ENCODE measurements at regions not wholly inside any gene's neighbourhood (a gene's known extent, or its start where the extent isn't known, plus 50 kb on each side); places are given as distances from the start of the nearest gene placed in this dataset.

- Histone ChIP-seq H2AFZ (ENCODE audit: low read depth, low read length) (no peak overlapping the region), H3K4me3 (ENCODE audit: insufficient read depth, low read depth, low read length) (no peak overlapping the region), H3K4me1 (ENCODE audit: insufficient read depth, low read length) (peaks cover 8% of the 10 kb centered on the region), H4K20me1 (ENCODE audit: insufficient read depth, low read length) (no peaks in the 10 kb centered on the region), H3K27ac (ENCODE audit: low read depth, low read length) (no peak overlapping the region), H3K79me2 (ENCODE audit: insufficient read depth, low read length) (no peaks in the 10 kb centered on the region), H3K4me2 (ENCODE audit: low read length) (no peak overlapping the region), H3K27me3 (ENCODE audit: insufficient read depth, low read length) (no peaks in the 10 kb centered on the region), H3K9ac (ENCODE audit: low read length) (no peak overlapping the region), H3K9me3 (ENCODE audit: insufficient read depth, low read depth, low read length) (no peaks in the 10 kb centered on the region), H3K36me3 (ENCODE audit: insufficient read depth, low read length) (no peaks in the 10 kb centered on the region)
- peaks cover 6% of the 10 kb centered on the region for H3K9me3 Mint-ChIP-seq (ENCODE audit: unreplicated experiment)
- no peak overlapping the region for H3K4me3 Mint-ChIP-seq (ENCODE audit: unreplicated experiment)
- FAIRE-seq = no peak
- peaks cover 17% of the 10 kb centered on the region for H3K27me3 Mint-ChIP-seq (ENCODE audit: low read depth, unreplicated experiment)
- no peak overlapping the region for H3K27ac Mint-ChIP-seq (ENCODE audit: unreplicated experiment)
- no peak for DNase-seq (ENCODE audit: low read depth)
- peaks cover 6% of the 10 kb centered on the region for H3K4me1 Mint-ChIP-seq (ENCODE audit: low read depth, unreplicated experiment)
- TF ChIP-seq CTCF (IDR thresholded peaks at IDR 0.05; ENCODE audit: insufficient read depth, low read depth, low read length) = no peak
- TF ChIP-seq EZH2 (IDR thresholded peaks at IDR 0.05; ENCODE audit: insufficient read depth, low read length) = no peak
- H3K36me3 Mint-ChIP-seq (ENCODE audit: low read depth, unreplicated experiment) = no peaks in the 10 kb centered on the region
Measured at GRCh38 chr14:99042381-99043266, 229.4 kb downstream of the BCL11B start.

- Mint-ChIP-seq H3K27me3 (ENCODE audit: low read depth, unreplicated experiment) (peaks cover 17% of the 10 kb centered on the region), H3K4me3 (ENCODE audit: unreplicated experiment) (no peak overlapping the region)
- FAIRE-seq = no peak
Measured at GRCh38 chr14:99043267-99043615, 228.8 kb downstream of the BCL11B start.

More at GRCh38 chr14:99043267-99043615, 228.8 kb downstream of the BCL11B start:
- peaks cover 6% of the 10 kb centered on the region for H3K9me3 Mint-ChIP-seq (ENCODE audit: unreplicated experiment)
- H3K27me3 ChIP-seq (ENCODE audit: insufficient read depth, low read length) = no peaks in the 10 kb centered on the region
- H3K27ac Mint-ChIP-seq (ENCODE audit: unreplicated experiment) = no peak overlapping the region
- H3K4me2 ChIP-seq (ENCODE audit: low read length) = no peak overlapping the region
- H2AFZ ChIP-seq (ENCODE audit: low read depth, low read length) = no peak overlapping the region
- peaks cover 5% of the 10 kb centered on the region for H3K4me1 ChIP-seq (ENCODE audit: insufficient read depth, low read length)
- no peaks in the 10 kb centered on the region for H3K9me3 ChIP-seq (ENCODE audit: insufficient read depth, low read depth, low read length)
- DNase-seq (ENCODE audit: low read depth) = no peak
- no peak overlapping the region for H3K4me3 ChIP-seq (ENCODE audit: insufficient read depth, low read depth, low read length)
- H3K36me3 ChIP-seq (ENCODE audit: insufficient read depth, low read length) = no peaks in the 10 kb centered on the region
- H3K4me1 Mint-ChIP-seq (ENCODE audit: low read depth, unreplicated experiment) = peaks cover 6% of the 10 kb centered on the region
- TF ChIP-seq CTCF (IDR thresholded peaks at IDR 0.05; ENCODE audit: insufficient read depth, low read depth, low read length) = no peak
- no peak for TF ChIP-seq EZH2 (IDR thresholded peaks at IDR 0.05; ENCODE audit: insufficient read depth, low read length)
- no peak overlapping the region for H3K9ac ChIP-seq (ENCODE audit: low read length)
- no peaks in the 10 kb centered on the region for H3K36me3 Mint-ChIP-seq (ENCODE audit: low read depth, unreplicated experiment)
- no peak overlapping the region for H3K27ac ChIP-seq (ENCODE audit: low read depth, low read length)
- H3K79me2 ChIP-seq (ENCODE audit: insufficient read depth, low read length) = no peaks in the 10 kb centered on the region
- no peaks in the 10 kb centered on the region for H4K20me1 ChIP-seq (ENCODE audit: insufficient read depth, low read length)

All from astrocyte (in vitro differentiated cells and primary cell).